ENCODE measurements at regions not wholly inside any gene's neighbourhood (a gene's known extent, or its start where the extent isn't known, plus 50 kb on each side); places are given as distances from the start of the nearest gene placed in this dataset.
"Not testable (repeated sequence)": the region's sequence is repeated elsewhere in the genome, so short reads cannot be mapped to it uniquely, and the experiment has no call there.

DNA sequence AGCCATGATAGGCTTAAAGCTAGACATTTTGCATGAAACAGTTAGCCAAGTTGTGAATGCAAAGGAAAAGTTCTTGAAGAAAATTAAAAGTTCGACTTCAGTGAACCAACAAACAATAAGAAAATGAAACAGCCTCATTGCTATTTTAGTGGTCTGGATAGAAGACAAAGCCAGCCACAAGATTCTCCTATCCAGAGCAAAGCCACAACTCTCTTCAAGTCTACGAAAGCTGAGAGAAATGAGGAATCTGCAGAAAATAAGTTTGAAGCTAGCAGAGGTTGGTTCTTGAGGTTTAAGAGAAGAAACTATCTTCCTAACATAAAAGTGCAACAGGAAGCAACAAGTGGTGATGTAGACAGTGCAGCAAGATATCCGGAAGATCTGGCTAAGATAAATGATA, 271.4 kb upstream of the GRM3 start:
- intact Hi-C loops (cut with DNase I) = no loop called here

DNA sequence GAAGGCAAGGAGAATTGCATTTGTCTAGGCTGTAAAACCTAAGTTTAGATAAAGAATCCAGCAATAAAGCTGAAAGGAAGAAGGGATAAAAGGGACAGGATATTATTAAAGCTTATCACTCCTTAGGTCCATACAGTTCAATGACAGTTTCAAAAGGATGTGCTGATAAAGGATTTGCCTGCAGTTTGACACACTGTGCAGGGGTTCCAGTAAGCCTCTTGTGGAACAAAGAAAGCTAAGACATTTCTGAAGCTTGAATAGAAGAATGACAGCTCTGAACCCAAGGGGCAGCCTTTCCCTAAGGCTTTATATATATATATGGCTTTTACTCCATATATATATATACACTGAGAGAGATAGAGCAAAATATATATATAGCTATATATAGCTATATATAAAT, 276.8 kb upstream of the GRM3 start:
- no peak overlapping the region for H3K4me3 ChIP-seq
- no peaks in the 10 kb centered on the region for H3K27me3 ChIP-seq
- no peaks in the 10 kb centered on the region for H3K9me3 ChIP-seq
- no peak for DNase-seq (ENCODE audit: low spot score in 2 of 2)
- H3K36me3 ChIP-seq = no peaks in the 10 kb centered on the region
- H3K4me1 ChIP-seq = no peaks in the 10 kb centered on the region
- intact Hi-C loops (cut with DNase I) = no loop called here
- no peak overlapping the region for H3K27ac ChIP-seq
- TF ChIP-seq, protein P1, sequence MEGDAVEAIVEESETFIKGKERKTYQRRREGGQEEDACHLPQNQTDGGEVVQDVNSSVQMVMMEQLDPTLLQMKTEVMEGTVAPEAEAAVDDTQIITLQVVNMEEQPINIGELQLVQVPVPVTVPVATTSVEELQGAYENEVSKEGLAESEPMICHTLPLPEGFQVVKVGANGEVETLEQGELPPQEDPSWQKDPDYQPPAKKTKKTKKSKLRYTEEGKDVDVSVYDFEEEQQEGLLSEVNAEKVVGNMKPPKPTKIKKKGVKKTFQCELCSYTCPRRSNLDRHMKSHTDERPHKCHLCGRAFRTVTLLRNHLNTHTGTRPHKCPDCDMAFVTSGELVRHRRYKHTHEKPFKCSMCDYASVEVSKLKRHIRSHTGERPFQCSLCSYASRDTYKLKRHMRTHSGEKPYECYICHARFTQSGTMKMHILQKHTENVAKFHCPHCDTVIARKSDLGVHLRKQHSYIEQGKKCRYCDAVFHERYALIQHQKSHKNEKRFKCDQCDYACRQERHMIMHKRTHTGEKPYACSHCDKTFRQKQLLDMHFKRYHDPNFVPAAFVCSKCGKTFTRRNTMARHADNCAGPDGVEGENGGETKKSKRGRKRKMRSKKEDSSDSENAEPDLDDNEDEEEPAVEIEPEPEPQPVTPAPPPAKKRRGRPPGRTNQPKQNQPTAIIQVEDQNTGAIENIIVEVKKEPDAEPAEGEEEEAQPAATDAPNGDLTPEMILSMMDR (IDR thresholded peaks at IDR 0.05) = no peak

More for the DNA sequence above, 271.4 kb upstream of the GRM3 start:
- H3K4me1 ChIP-seq = no peaks in the 10 kb centered on the region
- TF ChIP-seq, protein P1 (IDR thresholded peaks at IDR 0.05) = no peak
- no peaks in the 10 kb centered on the region for H3K27me3 ChIP-seq
- no peak for DNase-seq (ENCODE audit: low spot score in 2 of 2)
- H3K9me3 ChIP-seq = no peaks in the 10 kb centered on the region
- H3K27ac ChIP-seq = no peak overlapping the region
- no peak overlapping the region for H3K4me3 ChIP-seq
- no peaks in the 10 kb centered on the region for H3K36me3 ChIP-seq

DNA sequence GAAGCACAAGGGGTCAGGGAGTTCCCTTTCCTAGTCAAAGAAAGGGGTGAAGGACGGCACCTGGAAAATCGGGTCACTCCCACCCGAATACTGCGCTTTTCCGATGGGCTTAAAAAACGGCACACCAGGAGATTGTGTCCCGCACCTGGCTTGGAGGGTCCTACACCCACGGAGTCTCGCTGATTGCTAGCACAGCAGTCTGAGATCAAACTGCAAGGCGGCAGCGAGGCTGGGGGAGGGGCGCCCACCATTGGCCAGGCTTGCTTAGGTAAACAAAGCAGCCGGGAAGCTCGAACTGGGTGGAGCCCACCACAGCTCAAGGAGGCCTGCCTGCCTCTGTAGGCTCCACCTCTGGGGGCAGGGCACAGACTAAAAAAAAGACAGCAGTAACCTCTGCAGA, 303.3 kb upstream of the GRM3 start:
- H3K27ac ChIP-seq; H3K4me3 ChIP-seq; intact Hi-C loops (cut with DNase I); H3K36me3 ChIP-seq; H3K27me3 ChIP-seq; DNase-seq (ENCODE audit: low spot score in 2 of 2); H3K9me3 ChIP-seq; H3K4me1 ChIP-seq: not testable (repeated sequence)

DNA sequence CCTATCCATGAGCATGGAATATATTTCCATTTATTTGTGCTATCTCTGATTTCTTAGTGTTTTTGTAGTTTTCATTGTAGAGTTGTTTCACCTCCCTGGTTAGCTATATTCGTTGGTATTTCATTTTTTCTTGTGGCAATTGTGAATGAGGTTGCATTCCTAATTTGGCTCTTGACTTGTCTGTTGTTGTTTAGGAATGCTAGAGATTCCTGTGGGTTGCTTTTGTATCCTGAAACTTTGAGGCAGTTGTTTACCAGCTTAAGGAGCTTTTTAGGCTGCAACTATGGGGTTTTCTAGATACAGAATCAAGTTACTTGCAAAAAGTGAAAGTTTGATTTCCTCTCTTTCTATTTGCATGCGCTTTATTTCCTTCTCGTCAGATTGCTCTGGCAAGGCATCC, 304.7 kb upstream of the GRM3 start:
- H3K4me3 ChIP-seq = no peak overlapping the region
- no peaks in the 10 kb centered on the region for H3K36me3 ChIP-seq
- intact Hi-C loops (cut with DNase I) = no loop called here
- H3K9me3 ChIP-seq = no peaks in the 10 kb centered on the region
- DNase-seq (ENCODE audit: low spot score in 2 of 2) = no peak
- no peaks in the 10 kb centered on the region for H3K4me1 ChIP-seq
- TF ChIP-seq, protein P1 (IDR thresholded peaks at IDR 0.05) = no peak
- no peak overlapping the region for H3K27ac ChIP-seq
- H3K27me3 ChIP-seq = no peaks in the 10 kb centered on the region

DNA sequence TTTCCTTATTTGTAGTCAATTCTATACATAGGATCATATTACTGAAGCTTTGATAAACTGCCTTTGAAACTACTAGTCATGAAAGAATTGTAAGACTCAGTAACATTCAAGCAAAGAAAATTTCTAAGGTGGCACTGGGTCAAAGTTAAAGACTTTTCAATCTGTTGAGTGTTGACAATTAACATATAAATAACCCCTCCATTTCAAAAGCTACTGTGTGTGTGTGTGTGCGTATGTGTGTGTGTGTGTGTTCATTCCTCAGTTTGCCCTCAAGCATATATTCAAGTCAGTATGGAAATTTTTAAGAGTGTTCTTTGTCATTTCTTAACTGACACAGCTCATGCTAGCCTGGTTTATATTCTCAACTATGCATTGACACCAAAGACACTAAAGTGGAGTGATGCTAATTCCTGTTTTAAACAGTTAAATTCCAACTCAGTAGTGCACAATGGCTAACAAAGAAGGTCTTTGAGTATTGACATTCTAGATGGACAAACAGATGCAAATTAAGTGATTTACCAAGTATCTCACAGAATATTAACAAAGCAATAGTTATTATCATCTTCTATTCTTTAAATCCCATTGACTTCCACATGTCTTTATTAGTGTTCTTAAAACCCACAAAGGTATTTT, 314.8 kb upstream of the GRM3 start:
- Histone ChIP-seq H3K4me1 (no peaks in the 10 kb centered on the region), H3K9me3 (no peaks in the 10 kb centered on the region), H3K36me3 (no peaks in the 10 kb centered on the region), H3K27ac (no peak overlapping the region), H3K4me3 (no peak overlapping the region), H3K27me3 (no peaks in the 10 kb centered on the region)
- DNase-seq (ENCODE audit: low spot score in 2 of 2) = no peak
- intact Hi-C loops (cut with DNase I) = no loop called here
- TF ChIP-seq, protein P1 (IDR thresholded peaks at IDR 0.05) = no peak

DNA sequence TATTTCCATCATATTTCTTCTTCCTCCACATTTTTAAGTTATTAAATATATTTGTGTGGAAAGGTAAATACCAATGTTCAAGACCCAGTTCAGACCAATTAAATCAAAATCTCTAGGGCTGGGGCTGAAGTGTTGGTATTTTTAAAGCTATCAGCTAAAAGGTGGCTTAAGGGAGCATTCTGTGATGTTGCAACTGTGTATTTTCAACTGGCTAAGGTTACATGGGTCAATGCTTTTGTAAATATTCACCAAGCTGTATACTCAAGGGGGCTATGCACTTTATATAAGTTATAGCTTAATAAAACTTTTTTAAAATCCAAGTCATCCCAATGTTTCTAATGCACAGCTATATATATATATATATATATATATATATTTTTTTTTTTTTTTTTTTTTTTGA, 316.9 kb upstream of the GRM3 start:
- TF ChIP-seq, protein P1 (IDR thresholded peaks at IDR 0.05) = no peak
- intact Hi-C loops (cut with DNase I) = no loop called here
- Histone ChIP-seq H3K36me3 (no peaks in the 10 kb centered on the region), H3K9me3 (no peaks in the 10 kb centered on the region), H3K4me1 (no peaks in the 10 kb centered on the region), H3K4me3 (no peak overlapping the region), H3K27ac (no peak overlapping the region), H3K27me3 (no peaks in the 10 kb centered on the region)
- DNase-seq (ENCODE audit: low spot score in 2 of 2) = no peak

All from ascending aorta (tissue), 2 donors.